Fibroblast of lung (primary cell): ENCODE measurements at regions not wholly inside any gene's neighbourhood (a gene's known extent, or its start where the extent isn't known, plus 50 kb on each side); places are given as distances from the start of the nearest gene placed in this dataset.

Experiments used
- DNase-seq, 2 donors: peaks; one replicate each; pipeline versions ENCODE4 v3.0.0 to v3.0.0-alpha.2; 2010; ENCODE audit warnings: low read depth in 2 of 2
- H2AFZ ChIP-seq: 2 replicates; pipeline ENCODE4 v1.5.1; 2012; ENCODE audit warnings: low read length, control low read depth, inconsistent platforms
- H3K27ac ChIP-seq: 2 replicates; pipeline ENCODE4 v1.5.1; 2011; ENCODE audit warnings: low read length, control low read depth; ENCODE audit not compliant: insufficient read depth
- H3K27me3 ChIP-seq: 2 replicates; pipeline ENCODE4 v1.5.1; 2011; ENCODE audit warnings: mild to moderate bottlenecking, low read length; ENCODE audit not compliant: control insufficient read depth, insufficient read depth
- H3K36me3 ChIP-seq: 2 replicates; pipeline ENCODE4 v1.5.1; 2011; ENCODE audit warnings: low read length; ENCODE audit not compliant: control insufficient read depth, insufficient read depth
- H3K4me1 ChIP-seq: 2 replicates; pipeline ENCODE4 v1.5.1; 2011; ENCODE audit warnings: low read length; ENCODE audit not compliant: control insufficient read depth, insufficient read depth; ENCODE audit errors: extremely low read depth
- H3K4me2 ChIP-seq: 2 replicates; pipeline ENCODE4 v1.5.1; 2011; ENCODE audit warnings: low read length, control low read depth; ENCODE audit not compliant: insufficient read depth; ENCODE audit errors: extremely low read depth
- H3K4me3 ChIP-seq, 4 experiments: fragments of 200-600 bp in 1 of 4; sonication (generic) in 1 of 4; replicated peaks in 1 of 4; 2 replicates each; pipeline ENCODE4 v1.5.1; 2011 to 2016; ENCODE audit warnings: low read length in 4 of 4, low read depth in 3 of 4, mild to moderate bottlenecking in 3 of 4, control low read depth in 2 of 4, inconsistent platforms in 1 of 4, mixed read lengths in 1 of 4; ENCODE audit not compliant: insufficient read depth in 1 of 4; ENCODE audit errors: control extremely low read depth in 1 of 4
- H3K79me2 ChIP-seq: 2 replicates; pipeline ENCODE4 v1.5.1; 2012; ENCODE audit warnings: mild to moderate bottlenecking, low read length, inconsistent platforms; ENCODE audit not compliant: control insufficient read depth, insufficient read depth
- H3K9ac ChIP-seq: 2 replicates; pipeline ENCODE4 v1.5.1; 2011; ENCODE audit warnings: mild to moderate bottlenecking, low read length, control low read depth; ENCODE audit not compliant: insufficient read depth
- H3K9me3 ChIP-seq: 2 replicates; pipeline ENCODE4 v1.5.1; 2012; ENCODE audit warnings: low read depth, low read length; ENCODE audit not compliant: control insufficient read depth, insufficient read depth
- H4K20me1 ChIP-seq: 2 replicates; pipeline ENCODE4 v1.5.1; 2011; ENCODE audit warnings: low read length; ENCODE audit not compliant: control insufficient read depth, insufficient read depth; ENCODE audit errors: extremely low read depth
- EZH2 ChIP-seq: IDR thresholded peaks from 2 replicates; pipeline ENCODE4 v1.5.1; 2012; ENCODE audit warnings: low read length, control low read depth, mild to moderate bottlenecking; ENCODE audit errors: missing control alignments
- TF ChIP-seq, protein P1 (sequence below), 2 donors: IDR thresholded peaks in 1 of 2; conservative IDR thresholded peaks in 1 of 2; 1 replicate in 1 of 2; 2 replicates in 1 of 2; pipeline ENCODE4 v1.5.1; 2011 to 2012; ENCODE audit warnings: low read length in 2 of 2, control low read depth in 1 of 2, inconsistent platforms in 1 of 2, low read depth in 1 of 2, mild to moderate bottlenecking in 1 of 2

DNA sequence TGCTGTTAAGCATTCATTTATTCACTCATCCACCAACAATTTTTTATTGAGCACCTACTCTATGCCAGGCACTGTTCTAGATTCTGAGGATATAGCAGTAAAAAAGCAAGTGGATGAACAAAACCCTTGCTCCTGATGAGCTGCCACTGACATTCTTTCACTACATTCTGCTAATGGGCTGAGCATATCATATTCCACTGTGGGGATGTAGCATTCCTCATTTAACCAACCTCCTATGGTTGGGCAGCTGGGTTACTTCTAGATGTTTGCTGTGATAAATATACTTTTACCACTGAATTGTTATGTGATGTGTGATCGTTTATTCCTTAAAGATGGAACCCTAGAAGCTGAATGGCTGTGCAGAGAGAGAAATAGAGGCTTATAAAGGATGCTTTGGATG is 176.9 kb downstream of the MN1 start:
- H2AFZ ChIP-seq: no peak overlapping the region

DNA sequence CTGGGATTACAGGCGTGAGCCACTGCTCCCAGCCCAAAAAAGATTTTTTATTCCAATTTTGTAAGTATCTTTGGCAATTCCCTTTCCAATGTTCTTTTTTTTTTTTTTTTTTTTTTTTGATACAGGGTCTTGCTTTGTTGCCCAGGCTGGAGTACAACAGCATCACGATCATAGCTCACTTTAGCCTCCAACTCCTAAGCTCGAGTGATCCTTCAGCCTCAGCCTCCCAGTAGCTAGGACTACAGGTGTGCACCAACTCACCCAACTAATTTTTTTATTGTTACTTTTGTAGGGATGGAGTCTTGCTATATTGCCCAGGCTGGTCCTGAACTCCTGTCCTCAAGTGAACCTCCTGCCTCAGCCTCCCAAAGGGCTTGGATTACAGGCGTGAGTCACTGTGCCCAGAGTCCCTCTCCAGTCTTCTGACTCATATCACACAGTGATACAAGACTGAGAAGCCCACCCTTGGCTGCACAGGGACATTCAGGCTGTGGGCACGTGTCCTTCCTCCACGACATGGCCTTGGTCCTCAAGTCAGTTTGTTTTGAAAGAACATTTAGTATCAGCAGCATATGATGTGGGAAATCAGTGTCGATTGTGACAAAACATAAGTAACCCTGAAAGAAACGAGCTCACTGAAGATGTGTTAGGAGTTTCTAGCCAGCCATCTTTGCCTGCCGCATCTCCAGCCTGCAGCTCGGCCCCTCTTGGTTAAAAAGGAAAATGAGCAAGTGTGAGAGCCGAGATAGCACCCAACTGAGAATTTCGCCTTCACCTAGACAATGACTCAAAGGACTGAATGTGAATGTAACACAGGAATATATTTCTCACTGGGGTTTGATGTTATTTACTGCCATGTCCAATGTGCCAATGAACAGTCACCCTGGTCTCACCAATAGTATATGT is 175.5 kb downstream of the MN1 start:
- no peaks in the 10 kb centered on the region for H3K9me3 ChIP-seq
- H3K4me3 ChIP-seq: no peak overlapping the region
- no peak for DNase-seq
- H3K36me3 ChIP-seq: no peaks in the 10 kb centered on the region
- no peaks in the 10 kb centered on the region for H3K79me2 ChIP-seq
- no peaks in the 10 kb centered on the region for H3K27me3 ChIP-seq
- no peak overlapping the region for H2AFZ ChIP-seq
- no peaks in the 10 kb centered on the region for H4K20me1 ChIP-seq
- TF ChIP-seq, protein P1, sequence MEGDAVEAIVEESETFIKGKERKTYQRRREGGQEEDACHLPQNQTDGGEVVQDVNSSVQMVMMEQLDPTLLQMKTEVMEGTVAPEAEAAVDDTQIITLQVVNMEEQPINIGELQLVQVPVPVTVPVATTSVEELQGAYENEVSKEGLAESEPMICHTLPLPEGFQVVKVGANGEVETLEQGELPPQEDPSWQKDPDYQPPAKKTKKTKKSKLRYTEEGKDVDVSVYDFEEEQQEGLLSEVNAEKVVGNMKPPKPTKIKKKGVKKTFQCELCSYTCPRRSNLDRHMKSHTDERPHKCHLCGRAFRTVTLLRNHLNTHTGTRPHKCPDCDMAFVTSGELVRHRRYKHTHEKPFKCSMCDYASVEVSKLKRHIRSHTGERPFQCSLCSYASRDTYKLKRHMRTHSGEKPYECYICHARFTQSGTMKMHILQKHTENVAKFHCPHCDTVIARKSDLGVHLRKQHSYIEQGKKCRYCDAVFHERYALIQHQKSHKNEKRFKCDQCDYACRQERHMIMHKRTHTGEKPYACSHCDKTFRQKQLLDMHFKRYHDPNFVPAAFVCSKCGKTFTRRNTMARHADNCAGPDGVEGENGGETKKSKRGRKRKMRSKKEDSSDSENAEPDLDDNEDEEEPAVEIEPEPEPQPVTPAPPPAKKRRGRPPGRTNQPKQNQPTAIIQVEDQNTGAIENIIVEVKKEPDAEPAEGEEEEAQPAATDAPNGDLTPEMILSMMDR (conservative IDR thresholded peaks at IDR 0.05 in 1 of 2, IDR thresholded peaks at IDR 0.05 in 1 of 2; ENCODE audit: low read depth in 1 of 2, low read length in 2 of 2): no peak
- TF ChIP-seq EZH2: no peak
- H3K27ac ChIP-seq: no peak overlapping the region
- H3K4me2 ChIP-seq: no peak overlapping the region
- H3K9ac ChIP-seq: no peak overlapping the region
- no peaks in the 10 kb centered on the region for H3K4me1 ChIP-seq

More for the DNA sequence above, 176.9 kb downstream of the MN1 start:
- Histone ChIP-seq H3K9me3 (no peaks in the 10 kb centered on the region), H3K79me2 (no peaks in the 10 kb centered on the region), H4K20me1 (no peaks in the 10 kb centered on the region), H3K4me3 (no peak overlapping the region), H3K9ac (no peak overlapping the region), H3K4me1 (no peaks in the 10 kb centered on the region), H3K36me3 (no peaks in the 10 kb centered on the region), H3K4me2 (no peak overlapping the region), H3K27ac (no peak overlapping the region), H3K27me3 (no peaks in the 10 kb centered on the region)
- no peak for TF ChIP-seq EZH2
- TF ChIP-seq, protein P1 (conservative IDR thresholded peaks at IDR 0.05 in 1 of 2, IDR thresholded peaks at IDR 0.05 in 1 of 2; ENCODE audit: low read depth in 1 of 2, low read length in 2 of 2): no peak
- peak in 1 of 2 donors; percentile 62 for DNase-seq

DNA sequence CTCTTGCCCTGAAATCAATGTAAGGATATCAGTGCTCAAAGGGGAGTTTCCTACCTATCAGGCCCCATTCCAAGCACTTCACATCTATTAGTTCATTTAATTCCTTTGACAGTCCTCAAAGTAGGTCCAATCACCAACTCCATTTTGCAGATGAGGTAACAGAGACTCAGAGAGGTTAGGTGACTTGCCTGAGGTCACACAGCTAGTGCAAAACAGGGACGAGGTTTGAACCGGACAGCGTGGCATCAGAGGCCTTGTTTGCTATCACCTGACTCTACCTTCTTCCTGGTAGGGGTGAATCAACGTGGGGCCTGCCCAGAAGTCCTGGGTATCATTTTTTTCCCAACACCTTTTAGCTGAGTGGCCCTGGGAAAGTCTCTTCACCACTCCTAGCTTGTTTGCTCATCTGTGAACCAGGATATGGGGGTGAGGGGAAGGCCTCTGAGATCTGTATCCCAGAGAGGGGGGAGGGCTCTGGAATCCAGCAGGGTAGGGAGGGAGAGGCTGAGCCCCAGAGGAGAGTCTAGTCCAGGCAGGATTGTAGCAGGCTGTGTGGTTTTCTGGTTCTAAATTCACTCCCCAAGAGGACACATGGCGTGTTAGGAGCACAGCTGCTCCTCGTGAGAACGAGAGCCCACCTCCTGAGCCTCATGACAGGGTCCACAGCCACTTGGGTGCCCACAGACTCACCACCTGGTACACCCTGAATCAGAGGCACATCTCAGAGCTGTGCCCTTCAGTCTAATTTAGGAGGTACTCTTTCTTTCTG is 174.7 kb downstream of the MN1 start:
- Histone ChIP-seq H3K27me3 (no peaks in the 10 kb centered on the region), H2AFZ (no peak overlapping the region), H3K27ac (no peak overlapping the region), H3K4me3 (no peak overlapping the region), H3K9me3 (no peaks in the 10 kb centered on the region), H3K9ac (no peak overlapping the region), H4K20me1 (no peaks in the 10 kb centered on the region), H3K4me2 (no peak overlapping the region), H3K36me3 (no peaks in the 10 kb centered on the region), H3K4me1 (no peaks in the 10 kb centered on the region), H3K79me2 (no peaks in the 10 kb centered on the region)
- no peak for DNase-seq
- TF ChIP-seq, protein P1 (conservative IDR thresholded peaks at IDR 0.05 in 1 of 2, IDR thresholded peaks at IDR 0.05 in 1 of 2; ENCODE audit: low read depth in 1 of 2, low read length in 2 of 2): no peak
- no peak for TF ChIP-seq EZH2
